Hepatocyte (in vitro differentiated cells): ENCODE measurements at regions not wholly inside any gene's neighbourhood (a gene's known extent, or its start where the extent isn't known, plus 50 kb on each side); places are given as distances from the start of the nearest gene placed in this dataset.

Experiments used
- EZH2 ChIP-seq: fragments of 200-600 bp; sonication (generic); IDR thresholded peaks from 2 replicates; pipeline ENCODE4 v1.6.1; 2016; ENCODE audit warnings: antibody characterized with exemption, mild to moderate bottlenecking, borderline replicate concordance
- EZH2phosphoT487 ChIP-seq: fragments of 200-600 bp; sonication (generic); IDR thresholded peaks from one replicate; pipeline ENCODE4 v1.6.1; 2018; ENCODE audit warnings: antibody characterized with exemption, mild to moderate bottlenecking, low read depth, moderate library complexity; ENCODE audit not compliant: unreplicated experiment, severe bottlenecking
- TF ChIP-seq, protein P1 (sequence below): fragments of 200-600 bp; sonication (generic); IDR thresholded peaks from 2 replicates; pipeline ENCODE4 v1.5.1; 2016; ENCODE audit warnings: antibody characterized with exemption, mild to moderate bottlenecking; ENCODE audit not compliant: poor library complexity

DNA sequence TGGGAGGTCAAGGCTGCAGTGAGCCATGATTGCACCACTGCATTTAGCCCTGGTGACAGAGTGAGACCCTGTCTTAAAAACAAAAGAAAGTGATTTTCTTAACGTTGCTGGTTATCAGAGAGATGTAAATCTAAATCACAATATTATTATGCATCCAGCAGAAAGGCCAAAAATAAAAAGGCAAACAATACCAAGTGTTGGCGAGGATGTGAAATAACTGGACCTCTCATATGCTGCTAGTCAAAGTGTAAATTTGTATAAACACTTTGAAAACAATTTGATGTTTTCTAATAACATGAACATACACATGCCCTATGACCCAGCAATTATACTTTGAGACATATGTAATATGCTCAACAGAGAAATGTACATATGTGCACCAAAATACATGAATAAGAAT is 110.7 kb upstream of the CNTLN start:
- TF ChIP-seq, protein P1, sequence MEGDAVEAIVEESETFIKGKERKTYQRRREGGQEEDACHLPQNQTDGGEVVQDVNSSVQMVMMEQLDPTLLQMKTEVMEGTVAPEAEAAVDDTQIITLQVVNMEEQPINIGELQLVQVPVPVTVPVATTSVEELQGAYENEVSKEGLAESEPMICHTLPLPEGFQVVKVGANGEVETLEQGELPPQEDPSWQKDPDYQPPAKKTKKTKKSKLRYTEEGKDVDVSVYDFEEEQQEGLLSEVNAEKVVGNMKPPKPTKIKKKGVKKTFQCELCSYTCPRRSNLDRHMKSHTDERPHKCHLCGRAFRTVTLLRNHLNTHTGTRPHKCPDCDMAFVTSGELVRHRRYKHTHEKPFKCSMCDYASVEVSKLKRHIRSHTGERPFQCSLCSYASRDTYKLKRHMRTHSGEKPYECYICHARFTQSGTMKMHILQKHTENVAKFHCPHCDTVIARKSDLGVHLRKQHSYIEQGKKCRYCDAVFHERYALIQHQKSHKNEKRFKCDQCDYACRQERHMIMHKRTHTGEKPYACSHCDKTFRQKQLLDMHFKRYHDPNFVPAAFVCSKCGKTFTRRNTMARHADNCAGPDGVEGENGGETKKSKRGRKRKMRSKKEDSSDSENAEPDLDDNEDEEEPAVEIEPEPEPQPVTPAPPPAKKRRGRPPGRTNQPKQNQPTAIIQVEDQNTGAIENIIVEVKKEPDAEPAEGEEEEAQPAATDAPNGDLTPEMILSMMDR, result no peak
- TF ChIP-seq EZH2 (no peak), EZH2phosphoT487 (no peak)
